RWPE2 (cell line): ENCODE measurements at regions not wholly inside any gene's neighbourhood (a gene's known extent, or its start where the extent isn't known, plus 50 kb on each side); places are given as distances from the start of the nearest gene placed in this dataset.

Experiments
- ATAC-seq: fragments of 200-7000 bp; cut with Tn5 transposase; 3 replicates; pipeline ENCODE4 v1.9.1; 2021; ENCODE audit warnings: low read depth
- DNase-seq: peaks from one replicate; pipeline ENCODE4 v3.0.0-alpha.2; 2020; ENCODE audit warnings: low spot score
- H3K27ac ChIP-seq: fragments of 450-650 bp; 2 replicates; pipeline ENCODE4 v1.5.1; 2017; ENCODE audit warnings: mild to moderate bottlenecking; ENCODE audit not compliant: poor library complexity, severe bottlenecking
- H3K27me3 ChIP-seq: fragments of 250-450 bp; sonication (Bioruptor Pico); 2 replicates; pipeline ENCODE4 v1.5.1; 2021; ENCODE audit warnings: mild to moderate bottlenecking, moderate library complexity; ENCODE audit not compliant: insufficient read depth, poor library complexity, severe bottlenecking
- H3K36me3 ChIP-seq: fragments of 250-450 bp; sonication (Bioruptor Pico); 2 replicates; pipeline ENCODE4 v1.5.1; 2020; ENCODE audit warnings: low read depth, mild to moderate bottlenecking, moderate library complexity
- H3K4me1 ChIP-seq: fragments of 250-450 bp; sonication (Bioruptor Pico); 2 replicates; pipeline ENCODE4 v1.5.1; 2021; ENCODE audit warnings: mild to moderate bottlenecking, moderate library complexity; ENCODE audit not compliant: insufficient read depth, poor library complexity, severe bottlenecking
- H3K4me3 ChIP-seq: fragments of 250-450 bp; sonication (Bioruptor Pico); 2 replicates; pipeline ENCODE4 v1.5.1; 2021; ENCODE audit warnings: mild to moderate bottlenecking, moderate library complexity; ENCODE audit not compliant: severe bottlenecking
- H3K9me3 ChIP-seq: fragments of 250-450 bp; sonication (Bioruptor Pico); 2 replicates; pipeline ENCODE4 v1.5.1; 2021; ENCODE audit warnings: mild to moderate bottlenecking, moderate library complexity; ENCODE audit not compliant: severe bottlenecking
- TF ChIP-seq, protein P1 (sequence below): fragments of 450-650 bp; IDR thresholded peaks from one replicate; pipeline ENCODE4 v1.5.1; 2017; ENCODE audit warnings: mild to moderate bottlenecking, moderate library complexity; ENCODE audit not compliant: poor library complexity, severe bottlenecking

DNA sequence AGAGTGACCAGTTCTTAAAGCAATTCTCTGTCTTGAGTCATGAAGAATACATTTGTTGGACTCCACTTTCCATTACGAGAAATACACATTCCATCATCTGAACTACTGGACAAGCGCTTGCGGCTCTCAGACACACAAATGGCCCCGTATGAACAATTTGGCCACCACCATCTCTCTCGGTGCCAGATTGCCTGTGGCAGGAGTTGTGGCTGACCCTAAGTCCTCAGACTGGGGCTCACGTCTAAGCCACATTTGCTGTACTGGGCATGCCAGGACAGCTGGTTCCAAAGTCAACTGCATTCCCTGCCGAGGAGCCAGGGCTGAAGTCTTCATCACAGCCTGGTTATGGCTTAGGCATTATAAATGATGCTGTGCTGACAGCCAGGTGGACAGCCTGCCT, 227.5 kb downstream of the MIAT start:
- TF ChIP-seq, protein P1, sequence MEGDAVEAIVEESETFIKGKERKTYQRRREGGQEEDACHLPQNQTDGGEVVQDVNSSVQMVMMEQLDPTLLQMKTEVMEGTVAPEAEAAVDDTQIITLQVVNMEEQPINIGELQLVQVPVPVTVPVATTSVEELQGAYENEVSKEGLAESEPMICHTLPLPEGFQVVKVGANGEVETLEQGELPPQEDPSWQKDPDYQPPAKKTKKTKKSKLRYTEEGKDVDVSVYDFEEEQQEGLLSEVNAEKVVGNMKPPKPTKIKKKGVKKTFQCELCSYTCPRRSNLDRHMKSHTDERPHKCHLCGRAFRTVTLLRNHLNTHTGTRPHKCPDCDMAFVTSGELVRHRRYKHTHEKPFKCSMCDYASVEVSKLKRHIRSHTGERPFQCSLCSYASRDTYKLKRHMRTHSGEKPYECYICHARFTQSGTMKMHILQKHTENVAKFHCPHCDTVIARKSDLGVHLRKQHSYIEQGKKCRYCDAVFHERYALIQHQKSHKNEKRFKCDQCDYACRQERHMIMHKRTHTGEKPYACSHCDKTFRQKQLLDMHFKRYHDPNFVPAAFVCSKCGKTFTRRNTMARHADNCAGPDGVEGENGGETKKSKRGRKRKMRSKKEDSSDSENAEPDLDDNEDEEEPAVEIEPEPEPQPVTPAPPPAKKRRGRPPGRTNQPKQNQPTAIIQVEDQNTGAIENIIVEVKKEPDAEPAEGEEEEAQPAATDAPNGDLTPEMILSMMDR: no peak
- Histone ChIP-seq H3K27ac (no peak overlapping the region), H3K9me3 (no peaks in the 10 kb centered on the region), H3K27me3 (no peaks in the 10 kb centered on the region), H3K4me1 (peaks cover 14% of the 10 kb centered on the region), H3K4me3 (no peak overlapping the region), H3K36me3 (no peaks in the 10 kb centered on the region)
- DNase-seq: no peak
- ATAC-seq: no peak

GRCh38 chr22:26885441-26886261, 228.3 kb downstream of the MIAT start:
- no peak for DNase-seq
- Histone ChIP-seq H3K36me3 (no peaks in the 10 kb centered on the region), H3K4me1 (peaks cover 14% of the 10 kb centered on the region), H3K4me3 (no peak overlapping the region), H3K27ac (no peak overlapping the region), H3K9me3 (no peaks in the 10 kb centered on the region), H3K27me3 (no peaks in the 10 kb centered on the region)
- no peak for ATAC-seq
- TF ChIP-seq, protein P1: no peak

- H3K4me1 ChIP-seq: peaks cover 18% of the 10 kb centered on the region
Observed at GRCh38 chr22:26887456-26887855, 230.1 kb downstream of the MIAT start.

DNA sequence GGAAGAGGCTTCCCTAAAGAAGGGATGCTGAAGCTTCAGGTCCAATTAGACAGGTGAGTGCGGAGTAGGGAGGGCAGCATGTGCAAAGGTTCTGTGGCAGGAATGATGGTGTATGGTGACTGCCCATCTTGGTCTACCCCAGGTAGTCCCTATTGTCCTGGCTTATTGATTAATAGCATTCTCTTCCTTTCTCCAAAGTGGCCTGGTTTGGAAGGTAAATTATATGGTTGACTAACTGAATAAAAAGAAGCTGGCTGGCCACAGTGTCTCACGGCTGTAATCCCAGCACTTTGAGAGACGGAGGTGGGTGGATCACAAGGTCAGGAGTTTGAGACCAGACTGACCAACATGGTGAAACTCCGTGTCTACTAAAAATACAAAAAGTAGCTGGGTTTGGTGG, 230.5 kb downstream of the MIAT start:
- DNase-seq (no peak), ATAC-seq (no peak)
- no peak overlapping the region for H3K4me3 ChIP-seq
- H3K4me1 ChIP-seq: peaks cover 23% of the 10 kb centered on the region
- no peaks in the 10 kb centered on the region for H3K9me3 ChIP-seq
- TF ChIP-seq, protein P1: no peak
- no peaks in the 10 kb centered on the region for H3K36me3 ChIP-seq
- no peaks in the 10 kb centered on the region for H3K27me3 ChIP-seq
- H3K27ac ChIP-seq: no peak overlapping the region

More at GRCh38 chr22:26887456-26887855, 230.1 kb downstream of the MIAT start:
- H3K27me3 ChIP-seq: no peaks in the 10 kb centered on the region
- TF ChIP-seq, protein P1: no peak
- ATAC-seq: peak; percentile 91
- no peak for DNase-seq
- H3K36me3 ChIP-seq: no peaks in the 10 kb centered on the region
- no peak overlapping the region for H3K4me3 ChIP-seq
- no peaks in the 10 kb centered on the region for H3K9me3 ChIP-seq
- peak overlapping the region; percentile 16 for H3K27ac ChIP-seq

GRCh38 chr22:26888887-26889286, 231.5 kb downstream of the MIAT start:
- Histone ChIP-seq H3K4me1 (peaks cover 23% of the 10 kb centered on the region), H3K36me3 (no peaks in the 10 kb centered on the region), H3K9me3 (no peaks in the 10 kb centered on the region), H3K27ac (no peak overlapping the region), H3K4me3 (no peak overlapping the region), H3K27me3 (no peaks in the 10 kb centered on the region)
- DNase-seq (no peak), ATAC-seq (no peak)
- TF ChIP-seq, protein P1: no peak
